ENCODE measurements at regions not wholly inside any gene's neighbourhood (a gene's known extent, or its start where the extent isn't known, plus 50 kb on each side); places are given as distances from the start of the nearest gene placed in this dataset.

- DNase-seq: no peak
These were observed 217.8 kb upstream of the TLE4 start for GRCh38 chr9:79353856-79354520.

DNA sequence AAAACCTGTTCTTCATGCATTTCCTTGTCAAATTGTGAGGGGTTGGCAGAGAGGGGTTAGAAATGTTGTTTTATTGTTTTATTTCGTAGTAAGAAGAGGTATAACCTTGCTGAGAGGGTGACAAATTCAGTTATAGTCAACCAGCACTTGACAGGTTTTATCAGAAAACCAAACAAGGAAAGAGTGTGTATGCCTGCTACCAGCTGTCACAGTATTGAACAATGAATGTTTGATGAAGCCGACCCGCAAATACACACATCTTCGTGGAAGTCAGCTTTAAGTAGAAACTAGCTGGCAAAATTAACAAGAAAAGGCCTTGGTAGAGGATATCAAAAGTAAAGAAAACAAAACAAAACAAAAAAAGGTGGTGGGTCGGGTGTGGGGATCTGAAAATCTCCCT, 214.6 kb upstream of the TLE4 start:
- DNase-seq: no peak

- peak; percentile 10 for DNase-seq
These were observed 214.1 kb upstream of the TLE4 start for GRCh38 chr9:79357616-79358015.

GRCh38 chr9:79360387-79361347, 211.1 kb upstream of the TLE4 start:
- DNase-seq: no peak

GRCh38 chr9:79362100-79363081, 209.4 kb upstream of the TLE4 start:
- no peak for DNase-seq

GRCh38 chr9:79369676-79370075, 202.1 kb upstream of the TLE4 start:
- no peak for DNase-seq

GRCh38 chr9:79371301-79371700, 200.5 kb upstream of the TLE4 start:
- DNase-seq: no peak

- no peak for DNase-seq
These were observed 199.7 kb upstream of the TLE4 start for GRCh38 chr9:79371948-79372555.

GRCh38 chr9:79377339-79377855, 194.4 kb upstream of the TLE4 start:
- no peak for DNase-seq

DNA sequence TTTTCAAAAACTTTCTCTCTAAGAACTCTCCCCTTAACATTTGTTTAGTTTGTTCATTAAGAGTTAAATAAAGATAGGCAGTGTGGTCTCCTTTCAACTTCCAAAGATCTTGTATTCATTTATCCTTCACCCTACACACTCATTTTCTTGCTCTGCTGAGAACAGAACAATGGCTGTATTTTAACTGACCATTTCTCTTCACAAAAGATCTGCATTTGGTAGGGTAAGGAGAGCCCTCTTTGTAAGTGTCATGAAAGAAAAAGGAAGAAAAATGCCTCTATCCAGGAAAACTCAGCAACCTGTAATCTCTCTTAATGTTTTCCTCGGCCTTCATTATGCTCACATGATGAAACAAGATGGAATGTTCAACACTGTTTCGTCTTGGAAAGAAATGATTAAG, 193.7 kb upstream of the TLE4 start:
- DNase-seq: no peak

DNA sequence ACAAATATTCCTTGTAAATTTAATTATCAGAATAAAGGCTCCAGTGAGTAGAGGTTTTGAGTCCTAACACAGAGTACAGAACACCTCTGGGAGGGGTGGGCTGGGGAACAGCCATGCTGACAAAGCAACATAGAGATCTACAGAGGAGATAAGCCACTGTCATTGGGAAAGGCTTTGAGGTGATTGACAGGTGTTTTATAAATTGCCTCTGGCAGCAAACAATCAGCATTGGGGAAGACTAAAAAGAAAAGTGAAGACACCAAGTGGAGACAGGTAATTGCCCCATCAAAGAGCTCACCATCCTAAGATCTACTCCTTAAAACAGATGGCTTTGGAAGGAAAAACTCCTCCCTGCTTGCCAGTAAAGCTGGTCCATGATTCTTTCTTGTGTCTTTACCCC, 189.7 kb upstream of the TLE4 start:
- no peak for DNase-seq

- no peak for DNase-seq
These were observed 189.3 kb upstream of the TLE4 start for GRCh38 chr9:79382458-79382857.

- DNase-seq: no peak
These were observed 188.7 kb upstream of the TLE4 start for GRCh38 chr9:79383096-79383495.

GRCh38 chr9:79384091-79384490, 187.7 kb upstream of the TLE4 start:
- DNase-seq: no peak

DNA sequence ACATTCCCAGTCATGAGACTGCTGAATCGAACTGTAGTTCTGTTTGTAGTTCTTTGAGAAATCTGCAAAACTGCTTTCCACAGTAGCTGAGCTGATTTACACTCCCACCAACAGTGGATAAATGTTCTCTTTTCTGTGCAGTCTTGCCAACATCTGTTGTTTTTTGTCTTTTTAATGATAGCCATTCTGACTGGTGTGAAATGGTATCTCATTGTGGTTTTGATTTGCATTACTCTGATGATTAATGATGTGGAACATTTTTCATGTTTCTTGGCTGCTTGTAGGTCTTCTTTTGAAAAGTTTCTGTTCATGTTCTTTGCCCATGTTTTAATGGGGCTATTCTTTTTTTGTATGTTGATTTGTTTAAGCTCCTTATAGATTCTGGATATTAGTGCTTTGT, 187.3 kb upstream of the TLE4 start:
- peak; percentile 7 for DNase-seq

DNA sequence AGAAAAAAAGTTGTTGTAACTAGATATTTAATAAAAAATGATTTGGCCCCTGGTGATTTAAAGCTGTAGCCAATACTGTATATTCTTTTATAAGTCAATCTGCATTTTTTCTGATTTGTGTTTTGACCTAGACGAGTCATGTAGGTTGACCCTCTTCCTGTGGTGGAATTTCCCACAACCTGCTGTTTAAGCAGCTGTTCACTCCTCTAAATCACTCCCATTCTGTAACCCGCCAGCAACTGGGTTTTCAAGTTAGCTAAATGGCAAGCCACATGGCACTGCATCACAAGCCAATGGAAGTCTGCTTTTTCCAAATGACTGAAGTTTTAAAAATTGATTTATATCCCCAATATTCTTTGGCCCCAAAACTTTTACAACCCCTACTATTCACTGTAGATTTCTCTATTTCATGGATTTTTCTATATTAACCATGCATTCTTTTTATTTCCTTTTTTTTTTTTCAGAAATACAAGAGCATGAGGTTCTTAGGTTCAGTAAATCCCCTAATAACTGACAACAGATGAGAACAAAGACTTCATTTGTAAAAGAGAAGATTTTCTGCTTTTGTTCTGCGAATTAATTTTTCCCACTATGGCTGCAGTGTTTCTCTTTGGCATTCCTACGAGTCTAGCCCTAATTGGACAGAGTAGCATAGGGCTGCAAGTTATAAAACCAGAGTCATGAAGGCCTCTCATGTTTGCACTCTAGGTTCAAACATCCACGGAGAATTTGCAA, 184.5 kb upstream of the TLE4 start:
- peak; percentile 49 for DNase-seq

- peak; percentile 45 for DNase-seq
These were observed 181.6 kb upstream of the TLE4 start for GRCh38 chr9:79390077-79390698.

DNA sequence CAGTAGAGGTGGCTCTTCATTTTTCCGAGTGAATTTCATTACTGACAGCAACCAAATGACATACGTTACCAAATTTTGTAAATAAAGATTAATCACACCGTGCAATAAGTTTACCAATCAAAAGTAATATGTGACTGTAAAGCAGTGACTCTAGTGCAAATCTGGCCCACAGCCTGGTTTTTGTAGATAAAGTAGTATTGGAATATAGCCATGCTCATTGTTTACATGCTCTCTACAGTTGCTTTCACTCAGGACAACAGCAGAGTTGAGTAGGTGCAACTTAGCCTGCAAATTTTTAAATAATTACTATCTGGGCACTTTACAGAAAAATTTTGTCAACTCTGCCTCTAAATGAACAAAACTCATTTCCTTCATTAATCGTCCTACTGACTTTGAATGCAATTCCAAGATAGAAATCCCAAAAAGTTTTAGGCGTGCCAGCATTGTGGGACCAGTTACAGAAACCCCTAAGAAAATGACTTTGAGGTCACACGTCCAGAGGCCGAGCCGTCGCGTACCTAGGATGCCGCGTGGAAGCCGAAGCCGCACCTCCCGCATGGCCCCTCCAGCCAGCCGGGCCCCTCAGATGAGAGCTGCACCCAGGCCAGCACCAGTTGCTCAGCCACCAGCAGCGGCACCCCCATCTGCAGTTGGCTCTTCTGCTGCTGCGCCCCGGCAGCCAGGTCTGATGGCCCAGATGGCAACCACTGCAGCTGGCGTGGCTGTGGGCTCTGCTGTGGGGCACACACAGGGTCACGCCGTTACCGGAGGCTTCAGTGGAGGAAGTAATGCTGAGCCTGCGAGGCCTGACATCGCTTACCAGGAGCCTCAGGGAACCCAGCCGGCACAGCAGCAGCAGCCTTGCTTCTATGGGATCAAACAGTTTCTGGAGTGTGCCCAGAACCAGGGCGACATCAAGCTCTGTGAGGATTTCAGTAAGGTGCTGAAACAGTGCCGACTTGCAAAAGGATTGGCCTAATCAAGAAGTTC, 180.7 kb upstream of the TLE4 start:
- no peak for DNase-seq

- DNase-seq: no peak
These were observed 176.5 kb upstream of the TLE4 start for GRCh38 chr9:79395228-79395627.
